ENCODE measurements at regions not wholly inside any gene's neighbourhood (a gene's known extent, or its start where the extent isn't known, plus 50 kb on each side); places are given as distances from the start of the nearest gene placed in this dataset.
"Not testable (repeated sequence)": the region's sequence is repeated elsewhere in the genome, so short reads cannot be mapped to it uniquely, and the experiment has no call there.

DNA sequence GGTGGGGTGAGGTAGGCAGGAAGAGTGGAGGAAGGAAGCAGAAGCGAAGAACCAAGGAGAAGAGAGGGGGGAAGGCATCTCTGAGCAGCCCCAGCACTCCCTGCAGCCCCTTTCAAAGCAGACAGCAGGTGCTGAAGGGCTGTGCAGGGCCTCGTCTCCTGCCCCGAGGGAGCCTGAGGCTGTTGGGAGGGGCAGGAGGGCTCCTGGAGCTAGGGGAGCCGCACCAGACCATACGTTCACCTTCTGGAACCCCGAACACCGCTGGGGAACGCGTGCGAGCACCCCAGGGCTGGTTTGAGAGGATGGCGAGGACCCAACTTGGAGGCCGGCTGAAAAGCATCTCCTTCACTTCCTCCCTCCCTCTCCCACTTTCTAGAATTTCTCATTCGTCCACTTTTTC is 259.8 kb downstream of the FAM43A start:
- TF ChIP-seq, protein P1, sequence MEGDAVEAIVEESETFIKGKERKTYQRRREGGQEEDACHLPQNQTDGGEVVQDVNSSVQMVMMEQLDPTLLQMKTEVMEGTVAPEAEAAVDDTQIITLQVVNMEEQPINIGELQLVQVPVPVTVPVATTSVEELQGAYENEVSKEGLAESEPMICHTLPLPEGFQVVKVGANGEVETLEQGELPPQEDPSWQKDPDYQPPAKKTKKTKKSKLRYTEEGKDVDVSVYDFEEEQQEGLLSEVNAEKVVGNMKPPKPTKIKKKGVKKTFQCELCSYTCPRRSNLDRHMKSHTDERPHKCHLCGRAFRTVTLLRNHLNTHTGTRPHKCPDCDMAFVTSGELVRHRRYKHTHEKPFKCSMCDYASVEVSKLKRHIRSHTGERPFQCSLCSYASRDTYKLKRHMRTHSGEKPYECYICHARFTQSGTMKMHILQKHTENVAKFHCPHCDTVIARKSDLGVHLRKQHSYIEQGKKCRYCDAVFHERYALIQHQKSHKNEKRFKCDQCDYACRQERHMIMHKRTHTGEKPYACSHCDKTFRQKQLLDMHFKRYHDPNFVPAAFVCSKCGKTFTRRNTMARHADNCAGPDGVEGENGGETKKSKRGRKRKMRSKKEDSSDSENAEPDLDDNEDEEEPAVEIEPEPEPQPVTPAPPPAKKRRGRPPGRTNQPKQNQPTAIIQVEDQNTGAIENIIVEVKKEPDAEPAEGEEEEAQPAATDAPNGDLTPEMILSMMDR (IDR thresholded peaks at IDR 0.05; ENCODE audit: low read depth, low read length): no peak
- Histone ChIP-seq H3K36me3 (no peaks in the 10 kb centered on the region), H3K4me3 (ENCODE audit: low read depth, low read length) (no peak overlapping the region), H3K9me3 (ENCODE audit: severe bottlenecking) (no peaks in the 10 kb centered on the region), H3K27me3 (ENCODE audit: insufficient read depth, low read depth, severe bottlenecking) (no peaks in the 10 kb centered on the region), H3K27ac (no peak overlapping the region)
- no peak for DNase-seq

DNA sequence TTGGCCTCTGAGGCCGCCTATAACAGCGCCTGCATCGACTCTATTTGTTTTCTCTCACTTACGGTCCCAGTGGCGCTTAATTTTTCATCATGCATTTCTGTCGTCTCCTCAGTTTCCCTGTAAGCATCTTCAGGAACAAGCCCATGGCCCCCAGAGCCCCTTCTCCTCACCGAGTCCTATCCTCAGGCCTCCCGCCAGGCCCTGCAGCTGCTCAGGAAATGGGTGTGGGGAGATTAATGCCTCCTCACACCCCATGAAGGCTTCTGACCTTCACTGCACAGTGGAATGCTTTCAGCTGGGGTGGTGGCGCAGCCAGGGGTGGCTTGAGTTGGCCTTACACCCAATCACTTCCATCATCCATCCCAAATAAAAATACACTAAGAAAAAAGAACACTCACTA is 260.4 kb downstream of the FAM43A start:
- H3K4me3 ChIP-seq (ENCODE audit: low read depth, low read length): no peak overlapping the region
- no peak for DNase-seq

DNA sequence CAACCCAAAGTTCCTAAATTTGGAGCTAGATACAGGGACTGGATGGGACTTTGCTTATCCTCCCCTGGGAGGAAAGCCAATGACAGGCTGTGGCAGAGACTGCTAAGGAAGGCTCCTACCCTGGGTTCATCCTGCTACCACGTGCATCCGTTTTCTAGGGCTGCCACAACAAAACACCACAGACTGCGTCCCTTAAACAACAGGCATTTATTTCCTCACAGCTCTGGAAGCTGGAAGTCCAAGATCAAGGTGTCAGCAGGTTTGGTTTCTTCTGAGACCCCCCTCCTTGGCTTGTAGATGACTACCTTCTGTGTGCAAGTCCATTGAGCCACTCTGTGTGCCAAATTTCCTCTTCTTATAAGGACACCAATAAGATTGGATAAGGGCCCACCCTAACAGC is 263.9 kb downstream of the FAM43A start:
- Histone ChIP-seq H3K4me3 (ENCODE audit: low read depth, low read length) (no peak overlapping the region), H3K36me3 (no peaks in the 10 kb centered on the region), H3K9me3 (ENCODE audit: severe bottlenecking) (no peaks in the 10 kb centered on the region), H3K27me3 (ENCODE audit: insufficient read depth, low read depth, severe bottlenecking) (no peaks in the 10 kb centered on the region), H3K27ac (no peak overlapping the region)
- DNase-seq: no peak
- TF ChIP-seq, protein P1 (IDR thresholded peaks at IDR 0.05; ENCODE audit: low read depth, low read length): no peak

More for the DNA sequence above, 260.4 kb downstream of the FAM43A start:
- no peaks in the 10 kb centered on the region for H3K36me3 ChIP-seq
- TF ChIP-seq, protein P1 (IDR thresholded peaks at IDR 0.05; ENCODE audit: low read depth, low read length): no peak
- H3K27me3 ChIP-seq (ENCODE audit: insufficient read depth, low read depth, severe bottlenecking): no peaks in the 10 kb centered on the region
- H3K27ac ChIP-seq: no peak overlapping the region
- H3K9me3 ChIP-seq (ENCODE audit: severe bottlenecking): no peaks in the 10 kb centered on the region

DNA sequence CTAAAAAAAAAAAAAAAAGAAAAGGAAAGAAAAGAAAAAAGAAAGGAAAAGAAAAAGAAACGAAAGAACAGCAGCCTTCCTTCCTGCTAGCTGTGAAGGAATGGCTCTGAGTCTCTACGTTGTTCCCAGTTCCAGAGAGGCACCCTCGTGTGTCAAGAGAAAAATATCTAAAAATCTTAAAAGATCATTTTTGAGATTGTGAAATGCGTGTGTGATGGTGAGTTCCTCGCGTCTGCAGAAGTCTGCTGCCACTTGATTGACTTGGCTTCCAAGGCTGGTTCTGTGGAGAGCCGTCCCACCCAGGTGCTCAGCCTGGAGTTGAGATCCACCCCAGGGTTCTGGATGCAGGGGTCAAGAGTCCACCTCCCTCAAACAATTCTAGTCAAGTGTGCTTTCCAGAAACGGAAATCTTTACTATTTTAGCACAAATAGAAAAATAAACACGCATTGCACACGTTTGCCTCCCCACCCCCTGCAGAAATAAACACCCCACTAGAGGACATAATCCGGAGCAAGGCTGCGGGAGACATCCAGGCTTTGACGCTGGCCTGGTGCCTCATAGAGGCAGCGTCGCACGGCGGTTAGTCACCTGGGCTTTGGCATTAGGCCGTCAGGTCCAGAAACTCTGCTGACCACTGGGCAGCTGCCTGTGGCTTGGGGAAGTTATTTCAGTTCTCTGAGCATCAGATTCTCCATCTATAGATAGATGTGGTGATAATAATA is 265.4 kb downstream of the FAM43A start:
- TF ChIP-seq, protein P1 (IDR thresholded peaks at IDR 0.05; ENCODE audit: low read depth, low read length): no peak
- Histone ChIP-seq H3K4me3 (ENCODE audit: low read depth, low read length) (no peak overlapping the region), H3K36me3 (no peaks in the 10 kb centered on the region), H3K9me3 (ENCODE audit: severe bottlenecking) (no peaks in the 10 kb centered on the region), H3K27me3 (ENCODE audit: insufficient read depth, low read depth, severe bottlenecking) (no peaks in the 10 kb centered on the region), H3K27ac (no peak overlapping the region)
- DNase-seq: no peak

- not testable (repeated sequence) for DNase-seq; H3K9me3 ChIP-seq (ENCODE audit: severe bottlenecking); H3K27me3 ChIP-seq (ENCODE audit: insufficient read depth, low read depth, severe bottlenecking); H3K4me3 ChIP-seq (ENCODE audit: low read depth, low read length); H3K36me3 ChIP-seq; H3K27ac ChIP-seq
These were observed 265.9 kb downstream of the FAM43A start for GRCh38 chr3:194951629-194951920.

GRCh38 chr3:194951931-194952582 is 266.4 kb downstream of the FAM43A start:
- TF ChIP-seq, protein P1 (IDR thresholded peaks at IDR 0.05; ENCODE audit: low read depth, low read length): no peak
- no peaks in the 10 kb centered on the region for H3K36me3 ChIP-seq
- H3K27ac ChIP-seq: no peak overlapping the region
- no peaks in the 10 kb centered on the region for H3K9me3 ChIP-seq (ENCODE audit: severe bottlenecking)
- H3K4me3 ChIP-seq (ENCODE audit: low read depth, low read length): no peak overlapping the region
- H3K27me3 ChIP-seq (ENCODE audit: insufficient read depth, low read depth, severe bottlenecking): no peaks in the 10 kb centered on the region
- no peak for DNase-seq

All from WERI-Rb-1 (cell line).